HEK293 (cell line): ENCODE measurements at regions not wholly inside any gene's neighbourhood (a gene's known extent, or its start where the extent isn't known, plus 50 kb on each side); places are given as distances from the start of the nearest gene placed in this dataset.

Experiments
- REPIN1 ChIP-seq: fragments of 450-650 bp; formaldehyde crosslinking; IDR thresholded peaks from 2 replicates; pipeline ENCODE4 v1.5.1; 2017; ENCODE audit warnings: missing biosample characterization, missing genetic modification characterization, low read depth
- ZBTB1 ChIP-seq: fragments of 450-650 bp; formaldehyde crosslinking; IDR thresholded peaks from 2 replicates; pipeline ENCODE4 v1.5.1; 2016; ENCODE audit warnings: missing biosample characterization, missing genetic modification characterization
- ZBTB17 ChIP-seq: fragments of 450-650 bp; formaldehyde crosslinking; IDR thresholded peaks from 2 replicates; pipeline ENCODE4 v1.5.1; 2016; ENCODE audit warnings: missing biosample characterization, missing genetic modification characterization
- ZNF707 ChIP-seq: fragments of 450-650 bp; formaldehyde crosslinking; IDR thresholded peaks from 2 replicates; pipeline ENCODE4 v1.5.1; 2016; ENCODE audit warnings: missing biosample characterization, missing genetic modification characterization
- TF ChIP-seq, protein P1 (sequence below): fragments of 450-650 bp; formaldehyde crosslinking; IDR thresholded peaks from 2 replicates; pipeline ENCODE4 v1.5.1; 2016; ENCODE audit warnings: missing biosample characterization, missing genetic modification characterization

DNA sequence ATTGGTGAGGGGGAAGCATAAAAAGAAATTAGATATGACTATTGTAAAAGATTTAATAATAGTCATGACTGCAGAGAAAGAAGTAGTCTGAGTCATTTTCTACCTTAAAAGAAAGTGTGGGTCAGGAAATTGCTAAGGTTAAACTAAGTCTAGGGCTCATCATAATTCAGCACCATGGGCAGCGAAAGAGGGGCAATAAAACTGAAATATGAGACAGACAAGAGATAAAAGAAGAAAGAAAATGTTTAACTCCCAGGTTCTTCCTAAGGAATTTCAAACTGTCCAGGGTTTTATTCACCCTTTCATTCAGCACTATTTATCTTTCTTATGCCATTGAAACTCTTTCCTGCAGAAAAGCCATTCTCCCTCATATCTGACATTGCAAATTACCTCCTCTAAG, 114.4 kb upstream of the API5 start:
- TF ChIP-seq REPIN1 (tag by site-specific recombination) = no peak
- TF ChIP-seq, protein P1, sequence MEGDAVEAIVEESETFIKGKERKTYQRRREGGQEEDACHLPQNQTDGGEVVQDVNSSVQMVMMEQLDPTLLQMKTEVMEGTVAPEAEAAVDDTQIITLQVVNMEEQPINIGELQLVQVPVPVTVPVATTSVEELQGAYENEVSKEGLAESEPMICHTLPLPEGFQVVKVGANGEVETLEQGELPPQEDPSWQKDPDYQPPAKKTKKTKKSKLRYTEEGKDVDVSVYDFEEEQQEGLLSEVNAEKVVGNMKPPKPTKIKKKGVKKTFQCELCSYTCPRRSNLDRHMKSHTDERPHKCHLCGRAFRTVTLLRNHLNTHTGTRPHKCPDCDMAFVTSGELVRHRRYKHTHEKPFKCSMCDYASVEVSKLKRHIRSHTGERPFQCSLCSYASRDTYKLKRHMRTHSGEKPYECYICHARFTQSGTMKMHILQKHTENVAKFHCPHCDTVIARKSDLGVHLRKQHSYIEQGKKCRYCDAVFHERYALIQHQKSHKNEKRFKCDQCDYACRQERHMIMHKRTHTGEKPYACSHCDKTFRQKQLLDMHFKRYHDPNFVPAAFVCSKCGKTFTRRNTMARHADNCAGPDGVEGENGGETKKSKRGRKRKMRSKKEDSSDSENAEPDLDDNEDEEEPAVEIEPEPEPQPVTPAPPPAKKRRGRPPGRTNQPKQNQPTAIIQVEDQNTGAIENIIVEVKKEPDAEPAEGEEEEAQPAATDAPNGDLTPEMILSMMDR (tag by site-specific recombination) = no peak
- TF ChIP-seq ZBTB1 = no peak
- TF ChIP-seq ZBTB17 (tag by site-specific recombination) = no peak
- no peak for TF ChIP-seq ZNF707 (tag by site-specific recombination)
